Ovary (tissue), 3 donors: ENCODE measurements at regions not wholly inside any gene's neighbourhood (a gene's known extent, or its start where the extent isn't known, plus 50 kb on each side); places are given as distances from the start of the nearest gene placed in this dataset.

Experiments
- CTCF ChIP-seq, 3 donors: fragments of 450-650 bp in 2 of 3; fragments of 200-600 bp in 1 of 3; IDR thresholded peaks; one replicate each; pipeline versions ENCODE4 v1.5.1 to v1.8.0; 2016 to 2022; ENCODE audit warnings: antibody characterized with exemption in 3 of 3, mild to moderate bottlenecking in 1 of 3
- EP300 ChIP-seq: sonication (generic); formaldehyde crosslinking; IDR thresholded peaks from one replicate; pipeline ENCODE4 v1.6.1; 2017; ENCODE audit warnings: antibody characterized with exemption
- POLR2A ChIP-seq: fragments of 450-650 bp; IDR thresholded peaks from one replicate; pipeline ENCODE4 v1.6.1; 2017; ENCODE audit warnings: antibody characterized with exemption, mild to moderate bottlenecking, moderate library complexity
- donor health status: DM: no; HTN: no; CAD: no.

GRCh38 chr5:90037646-90038045 is 371.9 kb downstream of the CETN3 start:
- TF ChIP-seq CTCF (IDR thresholded peaks at IDR 0.05) (no peak), POLR2A (no peak), EP300 (no peak)
